ENCODE measurements at regions not wholly inside any gene's neighbourhood (a gene's known extent, or its start where the extent isn't known, plus 50 kb on each side); places are given as distances from the start of the nearest gene placed in this dataset.

DNA sequence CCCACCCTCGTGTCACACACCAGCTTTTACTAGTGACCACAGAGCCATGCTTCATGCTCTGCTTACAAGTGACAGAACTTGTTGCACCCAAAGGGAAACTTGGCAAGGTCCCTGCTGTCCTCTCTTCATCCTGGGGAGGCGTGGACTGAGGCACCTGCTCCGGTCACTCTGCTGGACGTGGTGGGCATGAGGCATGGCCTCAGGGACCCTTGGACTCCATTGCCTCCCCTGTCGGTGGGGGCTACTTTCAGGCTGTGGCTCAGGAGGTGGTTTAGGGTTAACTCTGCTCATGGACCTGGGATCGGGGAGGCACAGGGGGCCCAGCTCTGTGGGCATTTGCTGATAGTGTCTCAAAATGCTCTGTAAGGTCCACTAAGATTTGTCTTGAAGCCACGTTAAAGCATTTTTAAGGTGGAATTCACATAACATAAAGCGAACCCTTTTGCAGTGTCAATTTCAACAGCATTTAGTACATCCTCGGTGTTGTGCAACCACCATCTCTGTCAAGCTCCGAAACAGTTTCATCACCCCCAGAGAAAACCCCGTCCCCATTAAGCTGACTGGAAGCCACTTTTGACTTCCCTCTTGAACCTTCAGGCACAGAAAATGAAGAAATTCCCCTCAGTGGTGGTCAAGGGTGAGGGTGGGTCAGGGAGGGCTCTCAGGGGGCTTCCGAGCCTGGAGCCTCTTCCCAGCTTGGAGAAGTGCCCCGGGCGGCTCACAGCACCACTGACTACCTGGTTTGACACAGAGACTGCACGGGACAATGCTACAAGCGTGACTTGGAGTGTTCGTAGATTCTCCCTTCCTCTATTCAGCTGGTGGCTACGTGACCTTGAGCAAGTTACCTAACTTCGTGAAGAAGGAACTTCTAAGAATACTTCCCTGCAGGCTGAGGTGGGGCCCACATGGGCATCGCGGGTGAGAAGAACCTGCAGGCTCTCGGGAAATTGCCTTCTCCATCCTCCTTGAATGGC lies 100.0 kb upstream of the HDAC4 start:
- DNase-seq: no peak

DNA sequence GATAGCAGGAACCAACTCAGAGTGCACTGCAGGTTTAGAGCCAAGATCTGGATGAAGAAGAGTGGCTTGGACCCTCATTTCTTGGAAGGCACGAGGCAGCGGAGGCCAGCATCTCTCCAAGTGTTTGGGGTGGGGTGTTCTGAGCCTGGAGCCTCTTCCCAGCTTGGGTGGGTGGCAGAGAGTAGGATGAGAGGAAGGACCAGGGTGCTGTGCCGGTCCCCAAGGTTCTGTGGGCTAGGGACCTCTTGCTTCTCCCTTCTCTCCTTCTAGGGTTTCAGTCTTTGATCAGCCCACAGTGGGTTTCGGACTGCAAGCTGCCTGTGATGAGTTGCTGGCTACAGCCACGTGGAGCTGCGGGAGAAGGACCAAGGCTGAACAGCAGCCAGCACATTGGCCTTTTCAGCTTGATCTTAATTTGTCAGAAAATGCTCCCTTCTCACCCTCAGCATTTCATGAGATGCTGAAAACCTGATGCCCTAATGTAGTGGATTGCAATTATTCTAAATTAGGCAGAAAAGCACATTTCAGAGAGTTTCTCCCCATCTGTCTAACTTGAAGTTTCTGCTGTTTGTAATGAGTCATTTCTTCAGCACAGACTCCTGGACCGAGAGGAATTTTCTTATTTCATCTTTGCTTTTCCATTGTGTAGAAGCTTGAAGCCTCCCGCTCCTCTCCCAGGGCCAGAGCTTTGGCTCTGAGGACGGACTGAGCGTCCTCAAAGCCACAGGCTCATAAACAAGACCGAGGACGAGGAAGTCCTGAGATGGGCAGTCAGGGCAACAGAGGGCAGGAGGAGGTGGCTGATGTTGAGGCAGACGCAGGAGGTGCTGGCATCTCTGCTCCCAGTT lies 99.1 kb upstream of the HDAC4 start:
- no peak for DNase-seq

DNA sequence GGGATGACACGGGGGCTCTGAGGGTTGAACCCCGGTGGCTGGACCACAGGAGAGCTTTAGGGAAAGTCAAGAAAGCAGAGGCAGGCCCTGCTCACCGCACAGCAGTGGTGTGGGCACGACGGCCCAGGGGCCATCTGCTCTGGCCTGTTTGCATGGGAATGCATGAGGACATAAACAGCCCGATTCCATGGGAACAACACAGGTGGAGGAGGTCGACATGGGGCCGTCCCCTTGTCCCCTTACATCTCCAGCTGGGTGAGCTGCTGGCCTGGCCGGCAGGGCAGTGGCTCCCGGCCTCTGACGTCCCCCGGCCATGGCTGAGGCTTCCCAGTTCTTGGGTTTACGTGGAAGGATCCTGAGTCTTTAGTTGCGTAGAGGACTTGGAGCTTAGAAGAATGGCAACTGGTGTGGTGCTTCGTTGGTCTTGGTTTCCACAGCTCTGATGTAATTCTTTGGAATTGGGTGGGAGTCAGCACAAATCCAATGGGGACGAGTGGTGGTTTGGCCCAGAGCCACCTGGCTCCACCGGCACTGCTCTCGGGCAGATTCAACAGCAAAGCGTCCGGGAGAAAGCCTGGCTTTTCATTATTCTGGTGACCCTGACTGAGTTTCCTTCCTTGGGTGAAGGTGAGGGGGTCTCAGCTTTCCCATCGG lies 98.3 kb upstream of the HDAC4 start:
- DNase-seq: no peak

- DNase-seq: no peak
Observed at GRCh38 chr2:239498576-239498975, 97.8 kb upstream of the HDAC4 start.

- DNase-seq: peak; percentile 5
Observed at GRCh38 chr2:239496700-239497099, 95.9 kb upstream of the HDAC4 start.

- no peak for DNase-seq
Observed at GRCh38 chr2:239495791-239496233, 95.0 kb upstream of the HDAC4 start.

DNA sequence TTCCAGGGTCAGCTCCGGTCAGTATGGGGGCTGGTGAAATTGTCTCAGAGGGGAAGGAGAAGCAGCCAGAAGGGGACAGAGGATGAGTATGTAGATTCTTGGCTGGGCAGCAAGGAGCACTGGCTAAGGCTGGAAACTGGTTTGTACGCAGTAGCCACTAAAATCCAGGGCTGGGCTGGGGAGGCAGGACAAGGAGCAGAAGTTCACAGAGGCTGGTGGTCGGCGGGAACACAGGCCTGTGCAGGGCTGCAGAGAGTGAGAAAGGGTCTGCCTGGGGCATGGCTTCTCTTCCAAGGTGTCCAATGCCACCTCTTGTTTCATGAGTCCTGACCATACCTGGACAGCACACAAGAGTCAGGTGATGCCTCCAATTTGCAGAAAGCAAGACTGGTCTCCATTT lies 94.4 kb upstream of the HDAC4 start:
- DNase-seq: no peak

GRCh38 chr2:239494578-239494977 lies 93.8 kb upstream of the HDAC4 start:
- no peak for DNase-seq

GRCh38 chr2:239489481-239489880 lies 88.7 kb upstream of the HDAC4 start:
- DNase-seq: no peak

- DNase-seq: no peak
Observed at GRCh38 chr2:239488125-239488524, 87.3 kb upstream of the HDAC4 start.

DNA sequence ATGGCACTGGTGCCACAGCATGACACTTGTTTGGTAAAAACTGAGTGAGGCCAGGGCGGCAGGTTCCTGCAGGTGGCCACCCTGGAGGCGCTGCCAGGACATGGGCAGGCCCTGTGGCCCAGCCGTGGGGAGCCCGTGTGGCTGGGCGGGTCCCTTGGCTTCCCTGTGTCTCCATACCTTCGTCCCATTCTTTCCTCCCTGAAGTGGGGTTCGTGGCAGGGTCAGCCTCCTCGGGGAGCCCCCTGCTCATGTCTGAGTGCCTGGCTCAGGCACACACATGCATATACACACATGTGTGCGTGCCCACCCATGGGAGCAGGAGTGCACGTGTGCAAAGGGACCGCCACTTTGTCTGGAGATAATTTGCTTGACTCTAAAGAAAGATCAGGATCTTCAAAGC lies 86.5 kb upstream of the HDAC4 start:
- DNase-seq: no peak

- DNase-seq: no peak
Observed at GRCh38 chr2:239485622-239486021, 84.8 kb upstream of the HDAC4 start.

DNA sequence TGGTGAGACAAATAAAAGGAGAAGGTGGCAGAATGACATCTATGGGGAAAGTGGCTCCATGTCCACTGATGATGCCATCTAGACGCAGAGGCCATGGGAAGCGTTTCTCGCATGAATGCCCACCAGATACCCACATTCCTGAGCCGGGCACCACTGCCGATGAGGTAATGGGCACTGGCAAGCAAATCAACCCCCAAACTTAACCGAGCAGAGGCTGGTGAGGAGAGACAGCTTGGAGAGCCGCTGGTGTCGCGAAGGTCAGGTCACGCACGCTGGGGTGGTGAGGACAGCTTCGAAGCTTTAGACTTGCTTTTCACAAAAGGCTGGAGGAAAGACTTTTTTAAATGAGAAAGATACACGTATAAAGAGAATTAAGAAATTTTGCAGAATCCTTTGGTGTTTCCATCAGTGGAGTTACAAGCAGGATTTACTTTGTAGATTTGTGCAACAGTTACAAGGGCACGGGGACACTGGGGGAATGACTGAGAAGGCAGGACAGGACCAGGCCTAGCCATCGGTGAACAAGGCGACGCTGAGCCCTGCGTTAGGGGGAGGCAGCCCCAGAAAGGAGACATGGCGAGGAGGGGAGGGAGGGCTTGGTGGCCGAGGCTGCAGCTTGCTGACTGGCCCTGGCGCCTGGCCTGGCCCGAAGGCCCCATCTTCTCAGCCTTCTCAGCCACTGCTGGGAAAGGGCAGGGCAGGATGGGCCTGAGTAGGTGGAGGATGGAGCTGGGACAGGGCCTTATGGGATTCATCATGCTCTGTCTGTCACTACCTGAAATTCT lies 83.9 kb upstream of the HDAC4 start:
- no peak for DNase-seq

DNA sequence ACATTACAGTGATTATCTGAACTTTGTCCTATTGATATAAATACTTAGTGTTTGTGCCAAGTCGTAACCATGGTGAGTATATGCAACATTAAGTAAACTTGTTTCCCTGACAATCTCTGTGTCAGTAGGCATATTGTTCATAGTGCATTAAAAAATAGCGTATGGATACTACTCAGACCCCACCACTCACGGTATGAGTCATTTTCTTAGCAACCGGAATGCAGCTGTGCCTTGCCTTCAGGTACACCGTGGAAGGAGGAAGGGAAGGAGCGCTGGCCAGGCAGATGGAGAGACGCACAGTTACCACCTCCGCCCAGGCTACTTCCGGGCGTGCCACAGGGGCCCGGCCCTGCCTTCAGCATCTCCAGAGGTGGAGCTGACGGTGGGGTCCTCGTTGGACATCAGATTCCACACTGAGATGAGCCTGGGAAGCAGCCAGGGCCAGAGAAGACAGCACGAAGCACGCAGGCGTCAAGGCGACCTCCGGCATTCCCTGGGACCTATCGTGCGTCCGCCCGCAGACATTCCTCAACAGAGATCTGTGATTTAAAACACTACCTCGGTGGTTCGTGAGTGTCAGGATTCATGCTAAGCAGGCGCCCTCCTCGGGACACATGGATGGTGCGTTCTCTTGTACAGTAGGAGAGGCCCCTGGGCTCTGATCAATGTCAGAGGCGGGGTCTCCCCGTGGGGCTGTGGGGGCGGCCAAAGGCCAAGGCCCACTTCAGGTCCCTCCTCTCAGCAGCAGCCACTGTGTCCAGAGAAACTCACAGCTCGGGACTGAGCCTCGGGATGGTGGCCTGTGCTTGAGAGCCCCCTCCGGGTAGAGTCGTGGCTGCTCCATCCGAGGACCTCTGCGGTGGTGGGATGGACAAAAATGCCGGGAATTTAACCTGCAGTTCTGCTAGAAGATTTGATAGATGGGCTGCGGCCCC lies 82.2 kb upstream of the HDAC4 start:
- DNase-seq: no peak

DNA sequence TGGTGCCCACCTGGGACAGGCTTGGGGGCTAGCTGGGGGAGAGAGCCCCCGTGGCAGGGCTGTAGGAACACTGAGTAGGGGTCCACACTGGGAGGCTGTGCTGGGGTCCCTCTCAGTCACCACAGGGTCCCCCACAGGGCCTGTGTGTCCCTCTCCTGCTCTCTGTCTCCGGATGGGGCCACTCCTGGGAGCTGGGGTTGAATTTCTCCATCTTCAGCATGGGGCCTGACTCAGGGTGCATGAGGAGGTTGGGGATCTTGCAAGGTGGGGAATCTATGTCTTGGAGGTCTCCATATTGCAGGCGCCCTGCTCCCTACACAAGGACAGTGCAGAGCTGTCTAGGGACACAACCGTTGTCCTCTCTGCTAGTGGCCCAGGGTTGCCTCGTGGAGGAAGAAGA lies 78.7 kb upstream of the HDAC4 start:
- DNase-seq: no peak

GRCh38 chr2:239477591-239477990 lies 76.8 kb upstream of the HDAC4 start:
- DNase-seq: no peak

DNA sequence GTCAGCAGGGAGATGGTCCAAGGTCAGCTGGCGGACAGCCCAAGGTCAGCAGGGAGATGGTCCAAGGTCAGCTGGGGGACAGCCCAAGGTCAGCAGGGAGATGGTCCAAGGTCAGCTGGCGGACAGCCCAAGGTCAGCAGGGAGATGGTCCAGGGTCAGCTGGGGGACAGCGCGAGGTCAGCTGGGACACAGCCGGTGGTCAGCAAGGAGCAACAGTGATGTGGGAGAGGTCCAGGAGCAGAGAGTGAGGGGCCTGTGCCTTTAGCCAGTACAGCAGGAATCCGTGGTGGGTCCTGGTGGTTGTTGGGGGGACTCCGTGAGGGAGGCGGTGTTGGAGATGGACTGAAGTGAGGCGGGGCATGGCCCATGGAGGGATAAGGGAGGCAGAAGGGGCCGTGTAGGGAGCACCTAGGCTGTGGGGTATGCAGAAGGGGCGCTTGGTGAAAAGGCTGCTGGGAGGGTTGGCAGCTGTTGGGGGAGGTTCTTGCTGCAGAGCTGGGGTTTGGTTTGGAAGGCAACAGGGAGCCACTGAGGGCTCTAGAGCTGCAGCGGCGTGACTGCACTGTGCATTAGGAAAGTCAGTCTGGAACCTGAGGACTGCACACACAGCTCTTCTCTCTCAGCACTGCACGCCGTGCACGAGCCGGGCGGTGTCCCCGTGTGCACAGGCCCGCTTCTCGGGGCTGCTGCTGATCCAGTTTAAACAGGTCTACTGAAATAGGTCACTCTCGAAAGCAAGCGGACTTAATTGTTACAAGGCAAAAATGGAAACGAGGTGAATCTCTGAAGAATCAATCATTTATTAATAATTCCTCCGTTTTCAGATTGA lies 76.2 kb upstream of the HDAC4 start:
- no peak for DNase-seq

GRCh38 chr2:239476029-239476756 lies 75.4 kb upstream of the HDAC4 start:
- no peak for DNase-seq

DNA sequence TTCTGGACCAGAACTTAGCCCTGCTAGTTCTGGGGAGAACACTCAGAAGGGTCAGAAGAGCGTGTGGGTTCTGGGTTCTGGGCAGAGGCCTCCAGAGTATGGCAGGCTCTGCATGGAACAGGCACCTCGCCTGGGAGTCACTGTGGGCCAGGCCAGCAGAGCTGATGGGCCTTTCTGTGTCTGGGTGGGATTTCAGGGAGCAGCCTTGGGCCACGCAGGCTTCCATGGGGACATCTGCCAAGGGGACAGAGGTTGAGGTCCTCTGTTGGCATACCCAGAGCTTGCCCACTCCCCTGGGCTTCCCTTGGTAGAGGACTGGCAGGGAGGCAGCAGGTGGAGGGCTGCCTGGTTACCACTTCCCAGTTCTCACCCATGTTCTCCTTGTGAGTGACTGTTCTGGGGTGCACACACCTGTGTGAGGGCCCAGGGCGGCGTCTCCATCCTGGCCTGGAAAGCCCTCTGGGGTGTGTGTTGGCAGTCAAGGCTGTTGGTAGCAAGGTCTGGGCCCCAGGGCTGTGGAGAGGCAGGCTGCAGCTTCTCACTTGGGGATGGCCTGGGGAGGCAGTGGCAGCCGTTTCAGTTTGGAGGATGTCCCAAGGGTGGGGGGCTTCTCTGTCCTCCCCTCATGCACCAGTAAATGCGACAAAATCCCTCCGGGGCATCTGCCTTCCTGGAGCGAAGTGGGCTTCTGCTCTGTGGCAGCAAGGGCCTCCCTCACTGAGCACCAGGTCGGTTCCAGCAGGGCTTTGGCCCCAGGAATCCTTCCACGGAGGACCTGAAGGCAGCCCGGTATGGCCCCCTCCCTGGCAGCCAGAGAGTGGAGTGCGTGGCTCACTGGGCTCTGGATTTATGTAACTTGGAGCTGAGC lies 74.6 kb upstream of the HDAC4 start:
- DNase-seq: no peak
